AML-193 (cell line): ENCODE measurements at regions not wholly inside any gene's neighbourhood (a gene's known extent, or its start where the extent isn't known, plus 50 kb on each side); places are given as distances from the start of the nearest gene placed in this dataset.

ENCODE experiments used
- DNase-seq, 2 experiments: peaks; one replicate each; lab custom pipeline; 2025; lab: John Stamatoyannopoulos, UW

- no peak for DNase-seq
Measured at GRCh38 chr5:58151414-58151813, 308.5 kb downstream of the PLK2 start.

DNA sequence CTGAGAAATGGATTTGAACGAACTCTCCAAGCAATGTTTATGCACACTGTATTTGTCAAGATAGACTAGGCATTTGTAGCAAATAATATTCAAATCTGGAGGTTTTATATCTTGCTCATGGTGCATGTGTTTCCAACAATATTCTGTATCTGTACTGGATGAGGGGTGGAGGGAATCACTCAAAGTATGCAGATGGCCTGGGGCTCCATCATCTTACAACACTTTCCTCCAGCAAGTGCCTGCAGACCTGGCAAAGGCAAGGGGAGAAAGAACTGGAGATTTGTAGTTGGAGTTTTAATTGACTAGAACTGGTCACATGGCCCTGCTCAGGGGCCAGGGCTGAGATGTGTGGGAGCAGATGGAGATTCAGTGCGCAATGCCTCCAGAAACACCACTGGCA lies 309.0 kb downstream of the PLK2 start:
- DNase-seq, result no peak

DNA sequence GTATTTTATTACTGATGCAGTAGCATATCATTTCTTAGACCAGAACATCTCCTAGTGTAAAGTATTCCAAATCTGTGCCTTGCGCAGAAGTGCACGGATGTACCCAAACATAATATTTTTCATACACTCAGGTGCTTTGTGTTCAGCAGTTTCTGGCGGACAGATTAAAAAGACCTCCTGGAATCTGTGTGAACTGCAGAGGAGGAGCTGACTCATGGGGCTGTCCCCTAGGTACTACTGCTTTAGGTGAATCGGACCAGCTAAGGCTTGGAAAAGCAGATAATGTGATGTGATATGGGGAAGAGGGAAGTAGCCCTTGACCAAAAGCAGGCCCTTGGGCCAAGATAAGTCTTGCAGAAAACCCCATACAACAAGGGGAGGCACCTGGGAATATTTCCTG lies 310.1 kb downstream of the PLK2 start:
- no peak for DNase-seq

GRCh38 chr5:58149345-58149744 lies 310.5 kb downstream of the PLK2 start:
- no peak for DNase-seq

- DNase-seq, result no peak
Measured at GRCh38 chr5:58148254-58148775, 311.6 kb downstream of the PLK2 start.

DNA sequence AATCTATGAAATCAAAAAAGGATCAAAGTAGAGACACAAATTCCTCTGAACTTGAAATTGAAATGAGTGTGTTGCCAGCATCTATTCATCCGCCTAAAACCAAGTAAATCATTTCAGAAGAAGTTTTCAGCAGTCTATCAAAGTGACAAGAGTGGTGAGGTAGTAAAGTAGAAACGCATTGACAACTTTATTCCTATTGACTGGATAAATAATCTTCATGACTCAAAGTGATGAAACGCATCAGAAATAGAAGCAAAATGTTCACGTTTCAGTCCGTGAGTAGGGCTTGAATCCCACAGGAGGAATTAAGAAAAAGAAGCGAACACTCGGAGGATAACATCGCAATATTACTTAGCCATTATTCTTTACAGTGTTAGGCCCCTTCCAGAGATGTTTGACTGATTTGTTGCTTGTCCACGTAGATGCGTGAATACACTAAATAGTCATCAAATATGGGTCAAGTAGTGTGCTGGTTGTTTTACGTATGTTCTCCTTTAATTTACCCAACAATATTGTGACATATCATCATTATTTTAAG lies 314.4 kb downstream of the PLK2 start:
- DNase-seq, result no peak

DNA sequence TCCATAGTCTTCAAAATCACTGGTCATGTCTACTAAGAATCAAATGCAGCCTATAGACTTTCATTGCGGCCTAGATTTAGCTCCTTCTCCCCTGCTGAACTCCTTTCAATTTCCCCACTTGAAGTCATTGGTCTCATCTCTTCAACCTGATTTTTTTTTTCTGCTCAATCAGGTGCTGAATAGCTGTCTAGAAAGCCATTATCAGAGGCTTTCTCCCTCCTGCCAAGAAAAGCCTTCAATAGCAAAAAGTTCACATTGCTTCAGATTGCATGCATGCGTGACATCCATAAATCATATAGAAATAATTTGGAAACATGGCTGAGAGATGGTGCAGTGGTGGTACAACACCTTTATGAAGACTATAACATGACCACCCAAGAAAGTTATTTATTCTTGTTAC lies 316.2 kb downstream of the PLK2 start:
- no peak for DNase-seq

DNA sequence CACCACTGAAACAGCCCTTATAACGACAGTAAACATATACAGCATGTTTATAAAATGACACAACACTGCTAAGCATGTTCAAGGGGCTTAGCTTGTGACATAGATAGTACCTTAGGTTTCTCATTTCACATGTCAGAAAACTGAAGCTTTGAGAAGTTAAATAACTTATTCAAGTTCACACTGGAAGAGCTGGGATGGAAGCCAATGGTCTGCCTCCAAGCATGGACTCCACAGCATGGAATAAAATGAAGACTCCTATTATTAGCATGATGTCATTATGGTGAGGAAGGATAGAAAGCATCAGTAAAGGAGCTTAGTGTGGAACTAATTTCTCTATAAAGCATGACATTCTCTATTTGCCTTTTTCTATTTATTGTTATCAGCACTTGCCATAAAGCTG lies 316.7 kb downstream of the PLK2 start:
- no peak for DNase-seq

GRCh38 chr5:58138791-58139190 lies 321.1 kb downstream of the PLK2 start:
- DNase-seq, result no peak

- DNase-seq, result no peak
Measured at GRCh38 chr5:58136406-58136805, 323.5 kb downstream of the PLK2 start.

DNA sequence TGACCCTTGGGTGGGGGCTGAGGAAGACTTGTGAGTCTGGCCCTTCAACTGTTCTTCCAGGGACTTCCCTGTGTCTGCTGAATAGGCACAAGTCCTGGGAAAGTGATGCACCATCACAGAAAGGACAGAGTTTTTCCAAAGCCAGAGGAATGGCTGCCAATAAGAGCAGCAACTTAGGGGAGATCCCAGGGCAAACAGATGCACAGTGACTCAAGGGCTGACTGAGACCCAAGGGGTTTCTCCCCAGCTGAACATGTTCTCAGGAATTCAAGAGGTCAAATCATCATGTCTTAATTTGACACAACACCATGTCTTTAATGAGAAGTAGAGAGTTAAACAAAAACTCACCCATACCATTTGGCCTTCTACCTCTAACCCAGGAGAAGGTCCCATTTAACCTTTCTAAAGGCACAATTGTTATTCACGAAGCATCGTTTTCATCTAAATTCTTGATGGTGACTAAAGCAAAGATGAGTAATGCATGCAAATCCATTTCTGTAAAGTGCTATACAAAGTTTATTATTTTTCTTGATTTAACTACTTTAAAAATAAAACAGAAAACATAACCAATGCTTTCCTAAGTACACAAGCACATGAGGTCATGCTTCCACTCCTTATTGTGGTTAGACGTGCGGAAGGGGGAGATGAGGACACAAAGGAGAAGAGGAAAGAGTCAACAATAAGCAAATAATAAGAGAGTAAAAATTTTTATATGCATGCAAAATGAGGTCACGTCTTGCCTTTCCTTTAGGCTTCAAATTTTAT lies 324.1 kb downstream of the PLK2 start:
- no peak for DNase-seq

- no peak for DNase-seq
Measured at GRCh38 chr5:58133631-58134296, 326.1 kb downstream of the PLK2 start.

- no peak for DNase-seq
Measured at GRCh38 chr5:58133216-58133615, 326.7 kb downstream of the PLK2 start.

DNA sequence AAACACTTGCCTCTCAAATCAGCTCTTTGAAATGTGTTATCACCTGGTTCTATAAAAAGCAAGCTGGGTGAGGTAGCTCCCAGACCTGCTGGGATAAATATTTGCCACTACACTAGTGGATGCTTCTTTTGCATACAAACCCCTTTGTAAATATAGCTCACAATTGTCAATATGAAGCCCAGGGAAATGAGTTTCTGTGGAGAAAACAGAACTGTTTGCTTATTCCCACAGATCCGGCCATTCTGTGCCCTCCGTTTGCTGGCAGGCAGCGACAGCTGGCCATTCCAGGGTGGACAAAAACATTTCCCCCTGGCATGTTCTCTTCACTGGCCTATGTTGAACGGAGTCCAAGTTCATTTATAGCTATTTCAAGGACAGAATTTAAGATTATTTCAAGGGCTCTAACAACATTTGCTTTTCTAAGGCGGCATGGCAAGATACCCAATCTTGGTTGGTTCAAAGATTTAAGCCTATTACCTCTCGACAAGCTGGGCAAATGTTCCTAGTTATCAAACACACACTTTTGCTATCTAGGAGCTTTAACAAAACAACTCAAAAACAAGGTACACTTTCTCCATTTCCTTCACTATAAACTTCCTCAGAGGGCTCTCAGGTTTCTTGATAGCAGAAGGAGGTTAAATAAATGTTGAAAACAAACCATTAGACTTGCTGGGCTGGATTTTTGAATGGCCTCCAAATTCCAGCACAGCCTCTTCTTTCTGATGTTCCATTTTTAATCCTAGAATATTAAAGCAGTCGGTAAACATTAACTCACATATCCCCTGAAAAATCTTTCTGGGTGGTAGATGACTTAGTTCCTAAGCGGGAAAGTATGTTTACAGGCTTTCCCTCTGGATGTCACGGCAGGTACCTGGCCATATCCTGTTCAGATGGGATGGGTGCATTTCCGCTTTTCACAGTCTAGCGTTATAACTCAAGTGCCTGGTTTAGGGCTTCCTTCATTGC lies 332.3 kb downstream of the PLK2 start:
- DNase-seq, result no peak

GRCh38 chr5:58123501-58123900 lies 336.4 kb downstream of the PLK2 start:
- DNase-seq, result no peak

DNA sequence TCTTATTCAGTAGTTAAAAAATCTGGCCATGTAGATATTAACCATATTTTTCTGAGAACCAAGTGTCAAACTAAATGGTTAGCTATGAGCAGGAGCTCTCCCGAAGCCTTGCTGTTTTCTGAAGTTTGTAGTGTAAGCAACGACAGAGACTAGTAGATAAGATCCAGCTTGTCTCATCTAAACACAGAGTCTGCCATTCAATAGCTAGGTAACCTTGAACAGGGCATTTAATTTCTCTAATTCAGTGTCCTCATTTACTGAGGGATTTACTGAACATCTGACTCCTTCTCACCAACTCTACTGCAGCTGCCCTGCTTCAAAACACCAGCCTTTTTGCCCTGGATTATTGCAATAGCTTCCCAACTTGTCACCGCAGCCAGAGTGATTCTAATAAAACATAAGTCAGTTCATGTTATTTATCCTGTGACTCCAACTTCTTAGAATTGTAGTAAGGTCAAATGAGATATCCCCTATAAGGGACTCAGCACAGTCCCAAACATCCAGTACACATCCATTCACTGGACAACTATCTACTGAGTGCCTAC lies 337.0 kb downstream of the PLK2 start:
- DNase-seq, result no peak

DNA sequence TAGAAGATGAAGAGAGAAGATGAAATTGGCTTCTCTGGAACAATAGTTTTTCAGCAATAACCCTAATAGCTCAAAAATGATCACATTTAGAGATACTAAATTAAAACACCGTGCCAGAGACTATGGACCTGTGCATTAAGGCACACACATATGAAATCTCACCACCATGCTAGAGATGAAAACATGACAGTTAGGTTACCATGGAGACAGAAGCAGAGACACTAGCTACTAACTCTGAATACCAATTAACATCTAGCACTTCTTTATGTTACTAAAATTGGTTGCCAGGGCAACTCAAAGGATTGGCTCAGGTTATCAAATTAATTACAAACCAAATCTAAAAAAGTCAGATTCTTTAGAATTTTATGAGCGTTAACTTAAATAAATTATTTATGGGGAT lies 337.7 kb downstream of the PLK2 start:
- no peak for DNase-seq

GRCh38 chr5:58121391-58121790 lies 338.5 kb downstream of the PLK2 start:
- DNase-seq, result no peak

DNA sequence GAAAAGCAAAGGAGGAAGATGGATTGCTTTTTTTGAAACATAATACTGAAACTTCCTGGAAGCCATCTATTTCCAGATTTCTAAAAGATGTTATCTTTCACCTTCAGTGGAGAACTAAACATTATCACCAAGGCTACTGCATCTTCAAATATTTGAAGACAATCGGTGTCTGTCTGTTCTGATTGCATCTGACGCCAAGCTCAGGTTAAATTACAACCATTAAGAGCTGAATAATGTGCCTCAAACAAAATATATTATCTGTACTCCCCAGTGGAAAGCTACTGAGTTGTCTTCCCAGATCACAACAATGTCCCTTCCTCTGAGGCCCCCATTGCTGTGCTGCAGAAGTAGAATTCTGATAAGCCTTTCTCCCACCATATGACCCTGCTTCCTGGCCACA lies 342.3 kb downstream of the PLK2 start:
- no peak for DNase-seq

GRCh38 chr5:58116346-58116745 lies 343.5 kb downstream of the PLK2 start:
- DNase-seq, result no peak

DNA sequence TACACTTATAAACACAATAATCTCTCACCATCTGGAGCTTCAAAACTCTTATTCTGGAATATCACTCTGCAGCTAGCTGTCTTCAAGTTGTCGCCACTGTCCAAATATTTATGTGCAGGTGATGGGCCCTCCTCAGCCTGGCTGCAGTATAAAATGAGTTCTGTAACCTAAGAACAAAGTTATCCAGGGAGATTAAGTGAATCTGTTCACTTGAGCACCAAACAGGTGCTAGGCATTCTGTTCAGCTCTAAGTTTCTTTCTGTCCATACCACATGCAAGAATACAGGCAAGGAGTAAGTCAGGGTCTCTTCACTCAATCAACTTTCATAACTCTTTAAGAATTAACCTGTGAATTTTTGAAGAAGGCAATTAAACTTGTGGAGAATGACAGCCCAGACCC lies 344.1 kb downstream of the PLK2 start:
- no peak for DNase-seq

DNA sequence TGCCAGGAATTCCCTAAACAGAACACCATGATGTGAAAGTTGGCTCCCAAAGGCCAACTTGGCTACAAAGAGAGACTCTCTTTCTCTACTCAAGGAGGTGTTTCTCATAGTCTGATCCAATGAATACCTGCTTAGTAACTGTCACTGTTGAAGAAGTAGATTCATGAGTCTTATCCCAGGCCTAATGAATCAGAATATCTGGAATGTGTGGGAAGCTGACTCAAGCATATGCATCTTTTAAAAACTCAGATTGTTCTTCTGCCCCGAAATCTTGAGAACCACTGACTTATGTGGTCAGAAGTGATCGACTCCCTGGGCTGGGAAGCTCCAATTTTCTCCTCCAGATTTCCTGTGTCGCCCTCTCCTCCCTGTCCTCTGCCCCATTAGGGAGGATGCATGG lies 345.6 kb downstream of the PLK2 start:
- DNase-seq, result no peak
